Right lobe of liver (tissue), 4 donors: ENCODE measurements at regions not wholly inside any gene's neighbourhood (a gene's known extent, or its start where the extent isn't known, plus 50 kb on each side); places are given as distances from the start of the nearest gene placed in this dataset.

Experiments used
- POLR2A ChIP-seq: fragments of 450-650 bp; IDR thresholded peaks from one replicate; pipeline ENCODE4 v1.6.1; 2017; ENCODE audit warnings: antibody characterized with exemption, mild to moderate bottlenecking
- TF ChIP-seq, protein P1 (sequence below), 4 donors: fragments of 200-600 bp in 3 of 4; fragments of 450-650 bp in 1 of 4; IDR thresholded peaks; one replicate each; pipeline versions ENCODE4 v1.5.1 to v1.8.0; 2016 to 2022; ENCODE audit warnings: antibody characterized with exemption in 4 of 4, mild to moderate bottlenecking in 2 of 4
- donor health status: DM: no; HTN: no; CAD: no.
- donor health status: DM: no; HTN: no; CAD: no.
- donor health status: DM: no; HTN: yes; CAD: no.

DNA sequence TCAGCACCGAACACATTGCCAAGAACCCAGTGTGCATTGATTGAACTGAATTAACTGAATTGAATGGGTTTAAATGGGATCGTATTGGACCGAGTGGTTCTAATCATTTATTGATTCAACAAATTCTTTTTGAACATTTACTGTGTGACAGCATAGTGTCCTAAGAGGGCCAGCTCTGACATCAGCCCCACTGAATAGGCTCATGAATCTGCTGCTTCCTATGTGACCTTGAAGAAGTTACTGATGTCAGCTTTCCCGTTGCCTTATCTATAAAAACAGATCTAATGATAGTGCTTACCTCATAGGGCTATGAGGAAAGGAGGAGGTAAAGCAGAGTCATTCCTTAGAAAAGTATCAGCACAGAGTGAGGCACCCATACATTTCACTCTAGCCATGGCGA is 226.3 kb downstream of the CBLN1 start:
- TF ChIP-seq, protein P1, sequence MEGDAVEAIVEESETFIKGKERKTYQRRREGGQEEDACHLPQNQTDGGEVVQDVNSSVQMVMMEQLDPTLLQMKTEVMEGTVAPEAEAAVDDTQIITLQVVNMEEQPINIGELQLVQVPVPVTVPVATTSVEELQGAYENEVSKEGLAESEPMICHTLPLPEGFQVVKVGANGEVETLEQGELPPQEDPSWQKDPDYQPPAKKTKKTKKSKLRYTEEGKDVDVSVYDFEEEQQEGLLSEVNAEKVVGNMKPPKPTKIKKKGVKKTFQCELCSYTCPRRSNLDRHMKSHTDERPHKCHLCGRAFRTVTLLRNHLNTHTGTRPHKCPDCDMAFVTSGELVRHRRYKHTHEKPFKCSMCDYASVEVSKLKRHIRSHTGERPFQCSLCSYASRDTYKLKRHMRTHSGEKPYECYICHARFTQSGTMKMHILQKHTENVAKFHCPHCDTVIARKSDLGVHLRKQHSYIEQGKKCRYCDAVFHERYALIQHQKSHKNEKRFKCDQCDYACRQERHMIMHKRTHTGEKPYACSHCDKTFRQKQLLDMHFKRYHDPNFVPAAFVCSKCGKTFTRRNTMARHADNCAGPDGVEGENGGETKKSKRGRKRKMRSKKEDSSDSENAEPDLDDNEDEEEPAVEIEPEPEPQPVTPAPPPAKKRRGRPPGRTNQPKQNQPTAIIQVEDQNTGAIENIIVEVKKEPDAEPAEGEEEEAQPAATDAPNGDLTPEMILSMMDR (IDR thresholded peaks at IDR 0.05), result no peak
- TF ChIP-seq POLR2A, result no peak
